ENCODE measurements at regions not wholly inside any gene's neighbourhood (a gene's known extent, or its start where the extent isn't known, plus 50 kb on each side); places are given as distances from the start of the nearest gene placed in this dataset.

DNA sequence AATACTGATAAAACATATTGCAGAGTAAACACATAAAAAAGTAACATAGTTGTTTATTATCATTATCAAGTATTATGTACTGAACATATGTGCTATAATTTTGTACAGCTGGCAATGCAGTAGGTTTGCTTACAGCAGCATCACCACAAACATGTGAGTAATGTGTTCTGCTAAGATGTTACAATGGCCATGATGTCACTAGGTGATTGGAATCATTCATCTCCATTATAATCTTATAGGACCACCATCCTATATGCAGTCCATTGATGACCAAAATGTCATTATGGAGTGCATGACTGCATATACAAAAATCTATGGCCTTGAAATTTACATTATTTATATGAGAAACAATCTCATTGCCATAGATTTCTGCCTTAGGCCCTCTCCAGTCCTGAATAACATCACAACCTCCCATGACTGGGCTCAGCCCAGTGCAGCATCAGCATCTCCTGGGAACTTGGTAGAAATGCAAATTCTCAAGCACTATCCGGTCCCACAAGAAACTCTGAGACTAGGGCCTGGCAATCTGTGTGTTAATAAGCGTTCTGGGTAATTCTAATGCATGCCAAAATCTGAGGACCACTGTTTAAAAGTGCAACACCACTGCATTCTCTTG is 352.0 kb upstream of the MARCKS start:
- TF ChIP-seq TAF1 (IDR thresholded peaks at IDR 0.05; ENCODE audit: borderline replicate concordance, insufficient read depth, low read length): no peak
- no peak for TF ChIP-seq POLR2AphosphoS5 (IDR thresholded peaks at IDR 0.05; ENCODE audit: low read depth, low read length)
- no peak for TF ChIP-seq FOXP2 (optimal IDR thresholded peaks at IDR 0.05; ENCODE audit: borderline replicate concordance, extremely low read depth, extremely low read length, insufficient read depth)
- TF ChIP-seq, protein P1, sequence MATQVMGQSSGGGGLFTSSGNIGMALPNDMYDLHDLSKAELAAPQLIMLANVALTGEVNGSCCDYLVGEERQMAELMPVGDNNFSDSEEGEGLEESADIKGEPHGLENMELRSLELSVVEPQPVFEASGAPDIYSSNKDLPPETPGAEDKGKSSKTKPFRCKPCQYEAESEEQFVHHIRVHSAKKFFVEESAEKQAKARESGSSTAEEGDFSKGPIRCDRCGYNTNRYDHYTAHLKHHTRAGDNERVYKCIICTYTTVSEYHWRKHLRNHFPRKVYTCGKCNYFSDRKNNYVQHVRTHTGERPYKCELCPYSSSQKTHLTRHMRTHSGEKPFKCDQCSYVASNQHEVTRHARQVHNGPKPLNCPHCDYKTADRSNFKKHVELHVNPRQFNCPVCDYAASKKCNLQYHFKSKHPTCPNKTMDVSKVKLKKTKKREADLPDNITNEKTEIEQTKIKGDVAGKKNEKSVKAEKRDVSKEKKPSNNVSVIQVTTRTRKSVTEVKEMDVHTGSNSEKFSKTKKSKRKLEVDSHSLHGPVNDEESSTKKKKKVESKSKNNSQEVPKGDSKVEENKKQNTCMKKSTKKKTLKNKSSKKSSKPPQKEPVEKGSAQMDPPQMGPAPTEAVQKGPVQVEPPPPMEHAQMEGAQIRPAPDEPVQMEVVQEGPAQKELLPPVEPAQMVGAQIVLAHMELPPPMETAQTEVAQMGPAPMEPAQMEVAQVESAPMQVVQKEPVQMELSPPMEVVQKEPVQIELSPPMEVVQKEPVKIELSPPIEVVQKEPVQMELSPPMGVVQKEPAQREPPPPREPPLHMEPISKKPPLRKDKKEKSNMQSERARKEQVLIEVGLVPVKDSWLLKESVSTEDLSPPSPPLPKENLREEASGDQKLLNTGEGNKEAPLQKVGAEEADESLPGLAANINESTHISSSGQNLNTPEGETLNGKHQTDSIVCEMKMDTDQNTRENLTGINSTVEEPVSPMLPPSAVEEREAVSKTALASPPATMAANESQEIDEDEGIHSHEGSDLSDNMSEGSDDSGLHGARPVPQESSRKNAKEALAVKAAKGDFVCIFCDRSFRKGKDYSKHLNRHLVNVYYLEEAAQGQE (IDR thresholded peaks at IDR 0.05; ENCODE audit: insufficient read depth in 1 of 2, low read depth in 2 of 2, low read length in 2 of 2): no peak
- no peak for TF ChIP-seq SIN3A (IDR thresholded peaks at IDR 0.05; ENCODE audit: borderline replicate concordance, insufficient read depth, low read length)

DNA sequence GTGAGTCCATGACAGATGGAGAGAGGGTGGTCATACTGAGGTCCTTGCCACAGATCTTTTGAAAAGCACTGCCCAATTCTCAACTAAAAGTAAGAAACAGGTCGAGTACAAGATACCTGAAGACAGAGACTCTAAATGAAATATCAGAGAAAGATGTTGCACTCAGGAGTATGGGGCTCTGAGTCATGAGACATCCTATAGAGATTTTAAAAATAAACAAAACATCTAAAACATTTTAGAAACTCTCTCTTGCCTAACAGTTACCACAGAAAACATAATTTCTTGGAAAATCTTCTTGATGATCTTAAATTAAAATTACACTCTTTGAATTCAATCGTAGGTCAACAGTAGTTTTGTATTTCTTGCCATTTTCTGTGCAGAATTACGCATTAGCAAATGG is 348.9 kb upstream of the MARCKS start:
- no peak for TF ChIP-seq TAF1 (IDR thresholded peaks at IDR 0.05; ENCODE audit: borderline replicate concordance, insufficient read depth, low read length)
- TF ChIP-seq, protein P1 (IDR thresholded peaks at IDR 0.05; ENCODE audit: insufficient read depth in 1 of 2, low read depth in 2 of 2, low read length in 2 of 2): no peak
- TF ChIP-seq FOXP2 (optimal IDR thresholded peaks at IDR 0.05; ENCODE audit: borderline replicate concordance, extremely low read depth, extremely low read length, insufficient read depth): no peak
- TF ChIP-seq SIN3A (IDR thresholded peaks at IDR 0.05; ENCODE audit: borderline replicate concordance, insufficient read depth, low read length): no peak
- no peak for TF ChIP-seq POLR2AphosphoS5 (IDR thresholded peaks at IDR 0.05; ENCODE audit: low read depth, low read length)

DNA sequence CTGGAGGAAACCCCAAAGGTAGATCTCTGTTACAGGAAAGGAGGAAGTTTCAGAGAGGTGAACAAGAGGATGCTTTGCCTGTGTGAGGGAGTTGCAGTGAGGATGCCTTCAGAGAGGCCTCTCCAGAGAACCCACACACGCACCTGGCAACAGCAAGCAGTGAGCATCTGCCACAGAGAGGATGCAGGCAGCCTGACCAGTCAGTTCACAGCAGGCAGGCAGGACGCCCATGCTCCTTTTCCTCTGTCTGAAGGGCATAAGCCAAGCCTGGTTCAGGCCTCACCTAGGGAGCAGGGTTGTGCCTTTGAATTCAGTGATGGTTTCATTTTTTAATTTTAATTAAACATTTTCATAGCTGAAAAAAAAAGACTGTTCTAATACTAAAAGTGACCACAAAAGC is 346.0 kb upstream of the MARCKS start:
- TF ChIP-seq FOXP2 (optimal IDR thresholded peaks at IDR 0.05; ENCODE audit: borderline replicate concordance, extremely low read depth, extremely low read length, insufficient read depth): no peak
- no peak for TF ChIP-seq POLR2AphosphoS5 (IDR thresholded peaks at IDR 0.05; ENCODE audit: low read depth, low read length)

DNA sequence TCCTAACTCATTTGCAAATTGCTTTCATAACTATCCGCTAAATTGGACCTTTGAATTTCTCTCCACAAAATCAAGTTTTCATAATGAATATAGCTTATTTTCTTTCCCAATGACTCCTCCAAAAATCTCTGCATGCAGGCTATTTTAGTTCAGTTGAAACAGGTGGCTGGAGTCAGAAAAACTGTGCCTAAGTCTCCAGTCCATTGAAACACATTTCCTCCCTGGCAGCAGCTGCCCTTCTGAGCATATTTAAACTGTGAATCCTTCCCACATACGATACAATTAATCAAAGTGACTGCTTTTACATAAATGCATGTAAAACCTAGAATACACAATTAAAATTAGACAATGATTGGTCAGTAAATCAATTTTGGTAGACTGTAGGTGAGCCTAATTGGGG is 344.6 kb upstream of the MARCKS start:
- TF ChIP-seq FOXP2 (optimal IDR thresholded peaks at IDR 0.05; ENCODE audit: borderline replicate concordance, extremely low read depth, extremely low read length, insufficient read depth): no peak
- TF ChIP-seq, protein P1 (IDR thresholded peaks at IDR 0.05; ENCODE audit: insufficient read depth in 1 of 2, low read depth in 2 of 2, low read length in 2 of 2): no peak
- TF ChIP-seq POLR2AphosphoS5 (IDR thresholded peaks at IDR 0.05; ENCODE audit: low read depth, low read length): no peak
- no peak for TF ChIP-seq TAF1 (IDR thresholded peaks at IDR 0.05; ENCODE audit: borderline replicate concordance, insufficient read depth, low read length)
- TF ChIP-seq SIN3A (IDR thresholded peaks at IDR 0.05; ENCODE audit: borderline replicate concordance, insufficient read depth, low read length): no peak

DNA sequence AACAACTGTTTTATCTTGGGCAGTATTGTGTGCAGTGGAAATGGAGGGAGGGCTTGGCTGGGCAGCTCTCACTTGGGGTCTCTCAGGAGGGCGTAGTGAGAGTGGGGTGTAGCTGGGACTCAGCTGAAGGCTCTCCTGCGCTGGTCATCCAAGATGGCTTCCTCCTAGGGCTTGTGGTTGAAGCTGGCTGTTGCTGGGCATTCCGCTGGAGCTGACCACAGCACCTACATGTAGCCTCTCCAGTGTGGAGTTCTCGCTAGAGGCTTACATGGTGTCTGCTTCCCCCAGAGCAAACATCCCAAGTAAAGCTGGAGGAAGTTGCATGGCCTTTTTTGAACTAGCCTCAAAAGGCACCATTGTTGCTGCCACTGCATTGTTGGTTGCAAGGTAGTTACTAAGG is 344.1 kb upstream of the MARCKS start:
- no peak for TF ChIP-seq POLR2AphosphoS5 (IDR thresholded peaks at IDR 0.05; ENCODE audit: low read depth, low read length)
- TF ChIP-seq, protein P1 (IDR thresholded peaks at IDR 0.05; ENCODE audit: insufficient read depth in 1 of 2, low read depth in 2 of 2, low read length in 2 of 2): no peak
- no peak for TF ChIP-seq FOXP2 (optimal IDR thresholded peaks at IDR 0.05; ENCODE audit: borderline replicate concordance, extremely low read depth, extremely low read length, insufficient read depth)
- TF ChIP-seq TAF1 (IDR thresholded peaks at IDR 0.05; ENCODE audit: borderline replicate concordance, insufficient read depth, low read length): no peak
- TF ChIP-seq SIN3A (IDR thresholded peaks at IDR 0.05; ENCODE audit: borderline replicate concordance, insufficient read depth, low read length): no peak
